HG03521 (cell line): ENCODE measurements at regions not wholly inside any gene's neighbourhood (a gene's known extent, or its start where the extent isn't known, plus 50 kb on each side); places are given as distances from the start of the nearest gene placed in this dataset.

Source experiments
- ATAC-seq: cut with Tn5 transposase; IDR thresholded peaks from one replicate; pipeline ENCODE4 v1.9.1; 2021; ENCODE audit warnings: mild to moderate bottlenecking, moderate library complexity; ENCODE audit not compliant: unreplicated experiment

DNA sequence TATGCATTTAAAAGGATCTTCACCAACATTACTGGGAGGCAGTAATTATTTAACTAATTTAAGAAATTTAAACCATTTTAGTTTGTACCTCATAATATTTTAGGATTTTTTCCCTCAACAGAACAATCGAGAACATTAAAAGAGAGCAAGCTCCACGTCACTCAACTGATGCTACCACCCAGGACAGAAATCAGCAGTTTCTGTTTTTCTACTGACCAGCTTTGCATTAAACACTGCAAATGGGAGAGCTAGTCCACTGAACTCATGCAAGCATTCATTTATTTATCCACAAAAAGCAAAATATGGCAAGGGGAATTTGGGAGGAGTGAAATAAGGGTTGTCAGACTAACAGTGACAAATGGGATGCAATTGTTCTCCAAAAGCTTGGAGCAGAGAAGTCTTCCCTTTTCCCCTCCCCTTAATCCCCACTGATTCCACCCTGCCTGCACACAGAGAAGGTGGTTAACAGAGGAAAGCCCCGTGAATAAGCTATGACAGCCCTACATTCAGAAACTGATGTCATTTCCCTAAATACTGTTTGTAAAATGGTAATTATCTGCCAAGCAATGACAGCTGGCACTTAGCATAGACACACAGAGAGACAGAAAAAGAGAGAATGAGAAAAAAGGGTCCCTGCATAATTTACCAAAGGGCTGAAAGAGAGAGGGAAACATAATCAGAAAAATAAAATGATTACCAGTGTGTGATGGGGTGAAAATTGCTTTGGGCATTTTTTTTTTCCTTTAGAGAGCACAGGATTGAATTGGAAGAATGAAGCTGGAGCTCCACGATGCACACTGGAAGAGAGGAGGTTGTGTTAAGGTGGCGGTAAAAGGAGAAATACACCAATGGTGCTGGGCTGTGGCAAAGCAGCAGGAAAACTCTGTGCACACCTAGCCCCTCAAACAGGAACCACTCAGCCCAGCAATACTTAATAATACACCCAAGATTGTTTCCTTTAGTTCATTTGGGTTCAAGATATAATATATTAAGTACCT, 777.4 kb downstream of the TUSC7 start:
- peak; percentile 63 for ATAC-seq

DNA sequence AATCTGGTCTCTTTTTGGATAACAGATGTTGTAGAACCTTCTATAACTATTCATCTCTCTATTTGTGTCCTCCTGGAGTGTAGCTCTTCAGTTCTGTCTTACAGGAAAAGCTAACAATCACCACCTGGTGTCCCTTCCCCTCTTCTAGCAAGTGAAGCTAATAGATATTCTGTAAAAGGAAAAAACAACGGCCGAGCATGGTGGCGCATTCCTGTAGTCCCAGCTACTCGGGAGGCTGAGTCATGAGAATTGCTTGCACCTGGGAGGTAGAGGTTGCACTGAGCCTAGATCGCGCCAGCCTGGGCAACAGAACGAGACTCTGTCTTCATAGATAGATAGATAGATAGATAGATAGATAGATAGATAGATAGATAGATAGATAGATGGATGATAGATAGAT, 779.4 kb downstream of the TUSC7 start:
- ATAC-seq, result no peak

DNA sequence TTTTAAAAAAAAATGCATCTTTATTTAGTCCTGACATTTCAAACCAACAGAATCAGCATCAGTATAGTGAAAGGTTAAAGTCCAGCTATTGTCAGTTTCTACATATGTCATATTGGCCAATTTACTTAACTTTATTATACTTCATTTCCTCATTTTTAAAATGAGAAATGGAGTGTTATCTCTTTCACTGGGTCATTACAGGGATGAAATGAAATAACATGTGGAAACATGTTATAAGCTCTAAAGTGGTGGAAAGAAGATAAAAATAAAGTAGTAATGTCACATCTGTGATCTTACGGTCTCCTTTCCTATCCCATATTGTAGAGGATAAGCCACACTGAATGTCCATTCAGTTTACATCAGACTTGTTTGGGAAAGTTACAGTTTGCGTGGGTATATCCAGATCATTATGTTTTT, 780.1 kb downstream of the TUSC7 start:
- no peak for ATAC-seq

DNA sequence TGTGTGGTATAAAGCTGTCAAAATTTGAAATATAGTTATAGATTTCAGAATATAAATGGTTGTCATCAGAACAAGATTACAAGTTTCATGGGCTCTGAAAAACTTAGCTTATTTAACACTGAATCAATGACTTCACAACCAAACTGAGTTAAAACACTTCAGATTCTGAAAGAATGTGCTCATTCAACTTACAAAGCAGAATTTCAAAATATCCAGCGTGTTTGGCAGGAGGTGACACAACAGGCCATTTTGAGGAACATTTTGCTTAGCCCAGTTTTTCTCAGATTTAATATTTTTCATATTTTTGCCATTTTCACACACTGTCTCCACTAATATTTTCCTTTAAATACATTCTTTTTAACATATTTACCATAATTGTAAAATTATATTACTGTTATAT, 781.1 kb downstream of the TUSC7 start:
- no peak for ATAC-seq

DNA sequence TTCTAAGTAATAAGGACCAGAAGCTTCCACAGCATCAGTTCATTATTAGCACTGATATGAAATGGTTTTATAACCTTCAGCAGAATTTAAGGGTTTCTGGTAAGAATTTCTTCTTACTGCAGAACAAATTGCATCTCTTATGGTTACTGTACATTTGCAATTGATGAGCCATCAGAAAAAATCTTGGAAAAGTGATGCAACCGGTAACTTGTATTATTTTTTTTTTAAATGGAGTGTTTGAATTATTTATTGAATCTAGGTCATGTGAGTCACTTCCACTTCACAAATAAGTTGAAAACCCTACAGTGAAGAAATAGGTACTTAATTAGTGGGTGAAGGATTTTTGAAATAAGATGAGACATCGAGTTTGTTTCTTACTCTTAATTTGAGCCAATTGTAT, 786.0 kb downstream of the TUSC7 start:
- ATAC-seq, result no peak

DNA sequence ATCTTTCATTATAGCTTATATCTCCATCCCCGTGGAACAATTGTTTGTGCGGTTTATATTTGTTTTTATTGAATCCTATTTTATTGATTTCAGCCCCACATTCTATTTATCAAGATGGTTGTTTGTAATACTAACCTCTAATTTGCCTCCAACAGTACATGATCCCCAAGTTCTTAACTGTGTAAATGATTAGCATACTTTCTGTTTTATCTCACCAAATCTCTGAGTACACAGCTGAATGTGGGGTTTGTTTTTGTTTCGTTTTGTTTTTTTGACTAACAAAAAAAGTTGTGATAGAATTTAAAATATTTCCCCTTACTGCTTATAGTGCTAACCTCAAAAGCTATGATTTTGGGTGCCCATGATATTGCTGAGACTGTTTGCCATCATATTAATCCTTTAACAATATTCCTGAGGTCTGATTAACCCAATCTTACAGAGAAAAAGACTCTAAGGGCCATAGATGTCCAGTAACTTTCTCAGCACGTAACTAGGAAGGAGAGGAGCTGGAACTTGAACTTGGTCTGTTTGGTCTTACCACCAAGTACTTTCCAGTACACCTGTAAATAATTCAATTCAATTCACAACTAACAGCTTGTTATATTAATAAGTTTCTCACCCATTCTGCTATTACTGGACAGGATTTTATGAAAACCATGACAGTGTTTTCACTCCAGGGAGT, 789.8 kb downstream of the TUSC7 start:
- peak; percentile 78 for ATAC-seq

DNA sequence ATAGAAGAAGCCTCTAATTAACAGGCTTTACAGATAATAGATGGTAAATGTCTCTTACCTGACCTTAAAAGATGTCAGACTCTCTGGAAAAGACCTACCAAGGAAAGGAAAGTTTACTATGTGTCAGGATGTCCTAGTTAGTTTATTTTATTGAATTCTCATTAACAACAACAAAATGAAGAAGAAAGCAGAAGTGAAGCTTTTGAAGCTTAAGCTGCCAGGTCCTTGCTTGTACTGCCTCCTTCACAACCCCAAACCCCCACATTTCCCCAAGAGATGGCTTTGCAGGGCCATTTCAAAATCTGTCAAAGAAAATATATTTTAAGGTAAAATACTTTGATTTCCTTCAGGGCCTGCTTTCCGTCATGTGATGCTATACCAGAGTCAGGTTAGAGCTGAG, 798.4 kb downstream of the TUSC7 start:
- ATAC-seq, result no peak

DNA sequence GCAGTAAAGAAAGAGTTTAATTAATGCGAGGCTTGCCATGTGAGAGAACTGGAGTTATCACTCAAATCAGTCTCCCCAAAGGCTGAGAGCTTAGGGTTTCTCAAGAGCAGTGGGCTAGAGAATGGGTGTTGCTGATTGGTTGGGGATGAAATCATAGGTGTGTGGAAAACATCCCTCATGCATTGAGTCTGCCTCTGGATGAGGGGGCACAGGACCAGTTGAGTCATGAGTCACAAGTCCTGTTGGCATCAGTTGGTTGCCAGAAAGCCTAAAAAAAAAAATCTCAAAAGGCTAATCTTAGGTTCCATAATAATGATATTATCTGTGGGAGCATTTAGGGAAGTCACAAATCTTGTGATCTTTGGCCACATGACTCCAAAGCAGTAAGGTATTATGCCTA, 800.3 kb downstream of the TUSC7 start:
- ATAC-seq, result no peak

DNA sequence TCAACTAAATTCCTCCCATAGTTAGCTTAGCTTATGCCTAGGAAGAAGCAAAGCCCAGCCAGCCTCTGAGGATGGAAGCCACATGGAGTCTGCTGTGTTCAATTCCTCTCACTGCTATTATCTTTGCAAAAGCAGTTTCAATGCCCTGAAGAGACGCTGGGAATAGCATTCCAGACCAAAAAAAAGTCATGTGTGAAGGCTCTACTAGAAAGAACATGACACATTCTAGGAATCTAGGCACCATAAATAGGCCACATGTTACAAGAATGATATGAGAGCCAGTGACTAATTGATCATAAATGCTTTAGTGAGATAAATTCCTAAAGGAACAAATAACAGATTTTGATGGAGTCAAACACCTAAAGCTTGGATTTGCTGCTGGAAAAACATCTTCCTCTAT, 800.8 kb downstream of the TUSC7 start:
- ATAC-seq, result no peak

DNA sequence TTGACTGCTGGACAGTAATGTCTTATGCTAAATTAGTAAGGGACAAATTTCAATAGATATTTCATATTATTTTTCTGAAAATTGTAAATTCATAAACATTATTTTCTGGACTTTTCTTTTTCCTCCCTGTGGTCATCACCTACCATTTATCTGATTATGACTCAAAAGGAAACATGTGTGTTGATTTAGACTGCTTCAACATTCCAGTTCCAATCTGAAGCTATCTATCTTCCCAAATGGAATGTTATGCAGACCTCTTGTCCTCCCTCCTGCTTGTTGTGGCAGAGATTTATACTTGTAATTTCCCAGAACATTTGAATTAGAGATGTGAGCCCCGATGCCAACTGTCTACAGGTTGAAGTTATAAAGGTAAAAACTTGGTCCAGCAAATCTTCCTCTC, 803.4 kb downstream of the TUSC7 start:
- no peak for ATAC-seq

DNA sequence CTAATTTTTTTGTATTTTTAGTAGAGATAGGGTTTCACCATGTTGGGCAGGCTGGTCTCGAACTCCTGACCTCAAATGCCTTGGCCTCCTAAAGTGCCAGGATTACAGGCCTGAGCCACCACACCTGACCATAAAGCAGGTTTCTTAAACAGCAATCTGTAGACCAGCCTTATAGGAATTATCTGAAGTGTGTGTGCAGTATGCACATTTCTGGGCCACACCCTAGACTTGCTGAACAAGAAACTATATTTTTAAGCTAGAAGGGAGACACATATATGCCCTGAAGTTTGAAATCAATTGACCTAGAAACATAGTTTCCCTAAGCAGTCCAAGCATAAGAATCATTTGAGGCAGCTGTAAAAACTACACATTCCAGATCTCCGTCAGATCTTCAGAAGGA, 805.7 kb downstream of the TUSC7 start:
- no peak for ATAC-seq

DNA sequence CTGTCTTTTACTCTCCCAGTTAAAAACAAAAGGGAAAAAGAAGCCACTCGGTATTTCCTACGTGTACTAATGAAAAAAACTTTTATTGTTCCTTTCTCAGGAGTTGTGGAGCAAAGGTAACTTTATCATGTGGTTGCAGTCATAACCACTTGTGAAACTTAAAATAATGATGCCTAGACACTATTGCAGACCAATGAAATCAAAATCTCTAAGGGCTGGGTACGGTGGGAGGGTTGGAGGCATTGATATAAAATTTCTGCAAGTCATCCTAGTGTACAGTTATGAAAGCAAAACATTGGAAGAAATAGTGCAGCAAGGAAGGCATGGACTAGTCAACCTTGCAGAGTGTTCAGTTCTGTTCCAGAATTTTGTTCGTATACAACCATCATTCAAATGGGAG, 808.8 kb downstream of the TUSC7 start:
- no peak for ATAC-seq

DNA sequence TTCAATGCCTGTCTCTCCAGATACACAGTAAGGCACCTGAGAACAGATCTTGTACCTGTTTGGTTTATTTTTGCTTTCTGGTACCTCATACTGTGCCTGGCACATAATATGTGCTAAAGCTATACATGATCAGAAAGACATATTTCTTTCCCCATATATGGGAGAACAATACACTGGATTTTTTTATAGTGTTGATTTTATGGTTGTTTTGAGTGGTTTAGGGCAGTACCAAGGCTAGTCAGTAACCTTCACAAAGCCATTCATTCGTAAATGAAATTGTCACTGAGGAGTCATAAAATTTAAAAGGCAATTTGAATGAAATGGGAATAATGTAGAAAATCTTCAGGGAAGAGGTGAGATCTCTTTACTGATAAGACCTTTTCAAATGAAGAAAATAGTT, 810.2 kb downstream of the TUSC7 start:
- ATAC-seq, result no peak

DNA sequence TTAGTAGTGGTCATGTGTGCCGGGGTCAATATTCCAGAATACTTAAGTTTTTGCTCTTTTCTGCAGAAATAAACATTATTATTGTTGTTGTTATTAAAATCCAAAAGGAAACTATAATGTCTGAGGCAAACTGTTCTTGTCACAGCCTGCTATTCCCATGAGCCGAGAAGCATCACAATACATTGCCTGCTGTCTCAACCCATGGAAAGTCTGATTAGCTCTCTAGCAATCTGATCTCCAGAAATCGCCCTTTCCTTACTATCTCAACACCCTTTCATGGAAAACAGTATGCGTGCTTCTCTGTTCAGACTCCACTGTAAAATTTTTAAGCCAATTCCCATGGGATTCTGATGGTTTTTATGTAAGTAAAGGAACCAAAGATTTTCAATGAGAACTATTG, 811.0 kb downstream of the TUSC7 start:
- ATAC-seq, result no peak

DNA sequence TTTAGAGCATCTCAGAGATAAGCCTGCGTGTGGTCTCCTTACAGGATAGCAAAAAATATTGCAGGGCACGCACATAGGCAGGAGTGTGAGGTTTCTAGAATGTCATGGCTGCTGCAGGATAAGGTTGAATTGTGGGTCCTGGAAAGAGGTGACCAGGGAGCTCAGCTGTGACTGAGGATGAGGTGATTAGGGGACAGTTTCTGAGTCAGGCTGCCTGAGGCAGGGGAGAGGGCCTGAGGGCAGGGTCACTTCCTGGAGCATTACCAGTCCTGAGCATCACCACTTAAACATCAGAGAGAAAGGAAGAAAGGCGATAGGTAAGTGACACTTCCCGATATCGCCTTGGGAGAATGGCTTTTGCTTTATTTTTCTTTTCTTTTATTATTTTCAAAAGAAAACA, 813.8 kb downstream of the TUSC7 start:
- no peak for ATAC-seq

DNA sequence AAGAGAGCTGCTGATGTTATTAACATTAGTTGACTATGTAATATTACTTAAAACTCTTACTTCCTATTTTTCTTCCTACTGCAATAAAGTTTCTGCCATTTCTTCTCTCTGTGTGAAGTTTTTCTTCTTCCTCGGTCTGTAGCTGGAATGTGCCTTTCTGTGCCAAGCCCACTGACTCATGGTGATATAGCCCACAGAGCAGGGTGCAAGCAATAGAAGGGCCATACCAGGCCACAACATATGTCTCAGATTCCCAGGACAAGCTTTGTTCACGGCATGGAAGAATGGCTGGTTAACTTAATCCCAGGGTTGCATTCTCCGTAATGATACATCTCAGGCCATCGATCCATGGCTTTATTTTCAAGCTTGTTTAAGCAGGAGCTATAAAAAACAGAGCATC, 815.3 kb downstream of the TUSC7 start:
- ATAC-seq, result no peak

DNA sequence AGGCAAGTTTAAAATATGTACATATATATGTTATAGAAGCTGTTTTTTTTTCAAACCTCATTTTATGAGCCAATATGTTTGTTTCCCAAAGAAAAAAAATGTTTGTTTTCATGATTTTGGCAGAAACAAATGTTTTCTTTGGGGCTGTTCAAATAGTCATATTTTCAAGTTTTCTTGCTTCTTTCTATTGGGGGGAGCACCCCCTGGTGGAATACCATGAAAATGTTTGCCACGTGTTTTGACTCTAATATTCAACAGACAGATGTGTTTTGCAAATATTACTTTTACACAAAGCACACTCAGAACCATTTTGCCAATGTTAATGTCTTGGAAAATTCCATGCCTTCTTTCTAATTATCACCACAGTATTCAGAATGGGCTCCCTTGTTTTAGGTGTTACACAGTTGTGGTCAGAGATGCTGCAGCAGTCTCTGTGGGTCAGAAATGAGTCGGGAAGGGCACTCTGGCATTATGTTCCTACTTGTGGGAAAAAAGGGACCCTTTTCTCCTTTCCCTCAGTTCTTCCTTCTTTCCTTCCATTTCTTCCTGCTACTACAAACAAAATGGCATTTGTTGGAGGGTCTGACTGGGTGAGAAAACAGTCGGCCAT, 817.0 kb downstream of the TUSC7 start:
- no peak for ATAC-seq

DNA sequence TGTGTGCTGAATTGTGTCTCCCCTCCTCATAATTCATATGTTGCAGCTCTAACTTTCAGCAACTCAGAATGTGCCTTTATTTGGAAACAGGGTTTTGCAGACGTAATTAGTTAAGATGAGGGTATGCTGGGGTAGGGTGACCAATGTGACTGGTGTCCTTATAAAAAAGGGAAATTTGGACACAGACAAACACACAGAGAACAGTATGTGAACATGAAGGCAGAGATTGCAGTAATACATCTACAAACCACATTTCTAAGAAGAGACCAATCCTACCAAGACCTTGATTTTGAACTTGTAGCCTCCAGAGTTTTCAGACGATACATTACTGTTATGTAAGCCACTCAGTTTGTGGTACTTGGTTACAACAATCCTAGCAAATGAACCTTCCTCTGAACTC, 817.8 kb downstream of the TUSC7 start:
- ATAC-seq, result no peak

DNA sequence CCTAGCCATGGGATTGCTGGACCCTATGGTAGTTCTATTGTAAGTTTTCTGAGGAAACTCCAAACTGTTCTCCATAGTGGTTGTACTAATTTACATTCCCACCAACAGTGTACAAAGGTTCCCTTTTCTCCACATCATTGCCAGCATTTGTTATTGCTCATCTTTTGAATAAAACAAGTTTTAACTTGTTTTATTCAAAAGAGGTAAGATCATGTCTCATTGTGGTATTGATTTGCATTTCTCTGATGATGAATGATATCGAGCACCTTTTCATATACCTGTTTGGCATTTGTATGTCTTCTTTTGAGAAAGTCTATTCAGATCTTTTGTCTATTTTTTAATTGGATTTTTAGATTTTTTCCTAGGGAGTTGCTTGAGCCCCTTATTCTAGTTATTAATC, 819.1 kb downstream of the TUSC7 start:
- ATAC-seq, result no peak

DNA sequence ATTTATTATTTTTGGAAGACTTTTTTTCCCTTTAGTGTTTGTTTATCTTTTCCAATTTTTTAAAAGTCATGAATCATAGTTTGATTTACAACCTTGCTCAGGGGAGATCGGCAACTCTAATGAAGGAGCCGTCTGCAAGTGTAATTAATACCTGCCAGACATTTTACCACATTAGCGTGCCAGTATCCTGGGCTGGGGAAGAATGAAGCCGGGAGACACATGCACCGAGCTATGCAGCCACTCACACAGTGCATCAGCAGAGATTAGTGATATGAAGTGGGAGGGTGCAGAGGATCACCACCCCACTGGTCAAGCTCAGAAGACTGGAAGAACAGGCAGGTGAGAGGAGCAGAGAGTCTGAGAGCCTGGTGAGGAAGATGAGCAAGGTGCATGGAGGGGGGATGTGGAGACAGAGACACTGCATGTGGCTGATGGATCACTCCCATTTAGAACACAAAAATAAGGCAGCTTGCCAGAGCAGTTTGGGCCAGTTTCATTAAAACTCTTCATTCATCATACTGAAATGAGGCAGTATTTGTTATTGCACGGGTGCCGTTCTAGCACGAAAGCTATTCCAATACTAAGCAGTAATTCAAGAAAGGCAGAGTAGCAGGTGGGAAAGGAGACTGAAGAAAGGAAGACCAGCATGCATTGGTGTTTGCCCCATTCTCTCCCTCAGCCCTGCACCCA, 821.6 kb downstream of the TUSC7 start:
- ATAC-seq, result no peak

DNA sequence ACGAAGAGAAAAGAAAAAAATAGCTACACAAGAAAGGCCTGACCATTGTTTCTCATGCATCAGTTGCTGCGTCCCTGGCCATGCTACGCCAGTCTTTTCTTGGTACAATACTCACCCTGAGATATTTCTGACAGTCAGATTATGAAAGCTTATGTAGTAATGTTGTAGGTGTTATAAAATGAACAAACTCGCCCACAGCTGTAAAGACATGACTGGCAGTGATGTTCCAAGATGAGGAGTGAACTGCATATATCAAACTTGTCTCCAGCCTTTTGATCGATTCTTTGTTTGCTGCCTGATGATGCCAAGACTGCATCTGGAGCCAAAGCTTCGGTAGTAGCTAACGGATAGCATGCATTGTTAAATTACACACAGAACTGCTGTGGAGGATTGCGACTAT, 822.7 kb downstream of the TUSC7 start:
- ATAC-seq, result no peak
